Keratinocyte (primary cell): ENCODE measurements at regions not wholly inside any gene's neighbourhood (a gene's known extent, or its start where the extent isn't known, plus 50 kb on each side); places are given as distances from the start of the nearest gene placed in this dataset.

Experiments
- DNase-seq: peaks from one replicate; pipeline ENCODE4 v3.0.0-alpha.2; 2011; ENCODE audit warnings: low read depth, missing footprints, low spot score
- FAIRE-seq: peaks from 2 replicates; lab custom pipeline; 2011; peaks lifted over from hg19 to GRCh38; lab: Jason Lieb, UNC
- H2AFZ ChIP-seq: 2 replicates; pipeline ENCODE4 v1.6.0; 2012; ENCODE audit warnings: low read length, control low read depth, inconsistent platforms; ENCODE audit not compliant: control insufficient read depth
- H3K27ac ChIP-seq: 2 replicates; pipeline ENCODE4 v1.5.1; 2011; ENCODE audit warnings: low read length; ENCODE audit not compliant: control insufficient read depth, insufficient read depth
- H3K27me3 ChIP-seq: 3 replicates; pipeline ENCODE4 v1.6.0; 2011; ENCODE audit warnings: low read length; ENCODE audit not compliant: control insufficient read depth, insufficient read depth; ENCODE audit errors: extremely low read depth
- H3K36me3 ChIP-seq, 2 experiments: 2 replicates in 1 of 2; 3 replicates in 1 of 2; pipeline ENCODE4 v1.5.1; 2011; ENCODE audit warnings: low read length in 2 of 2, mild to moderate bottlenecking in 1 of 2; ENCODE audit not compliant: control insufficient read depth in 2 of 2, insufficient read depth in 2 of 2; ENCODE audit errors: extremely low read depth in 1 of 2
- H3K4me1 ChIP-seq: 3 replicates; pipeline ENCODE4 v1.5.1; 2011; ENCODE audit warnings: low read length; ENCODE audit not compliant: control insufficient read depth, insufficient read depth; ENCODE audit errors: extremely low read depth
- H3K4me2 ChIP-seq: 3 replicates; pipeline ENCODE4 v1.6.0; 2011; ENCODE audit warnings: low read depth, low read length; ENCODE audit not compliant: control insufficient read depth, insufficient read depth; ENCODE audit errors: extremely low read depth
- H3K4me3 ChIP-seq, 3 experiments: fragments of 200-600 bp in 1 of 3; sonication (generic) in 1 of 3; 2 replicates in 2 of 3; 3 replicates in 1 of 3; pipeline ENCODE4 v1.5.1; 2011 to 2016; ENCODE audit warnings: low read length in 3 of 3, mild to moderate bottlenecking in 3 of 3, control low read depth in 2 of 3, inconsistent platforms in 1 of 3, low read depth in 1 of 3, mixed read lengths in 1 of 3, mixed run types in 1 of 3, moderate library complexity in 1 of 3; ENCODE audit not compliant: control insufficient read depth in 2 of 3, insufficient read depth in 2 of 3; ENCODE audit errors: extremely low read depth in 1 of 3
- H3K79me2 ChIP-seq: 2 replicates; pipeline ENCODE4 v1.6.0; 2012; ENCODE audit warnings: low read length; ENCODE audit not compliant: control insufficient read depth, insufficient read depth
- H3K9ac ChIP-seq: 3 replicates; pipeline ENCODE4 v1.6.0; 2011; ENCODE audit warnings: low read length; ENCODE audit not compliant: control insufficient read depth, insufficient read depth; ENCODE audit errors: extremely low read depth
- H3K9me1 ChIP-seq: 3 replicates; pipeline ENCODE4 v1.6.0; 2011; ENCODE audit warnings: low read length; ENCODE audit not compliant: control insufficient read depth, insufficient read depth; ENCODE audit errors: extremely low read depth
- H3K9me3 ChIP-seq: 2 replicates; pipeline ENCODE4 v1.5.1; 2012; ENCODE audit warnings: low read depth, low read length; ENCODE audit not compliant: control insufficient read depth
- H4K20me1 ChIP-seq: 3 replicates; pipeline ENCODE4 v1.6.0; 2011; ENCODE audit warnings: low read length; ENCODE audit not compliant: control insufficient read depth, insufficient read depth; ENCODE audit errors: extremely low read depth
- CTCF ChIP-seq, 3 experiments: IDR thresholded peaks in 1 of 3; conservative IDR thresholded peaks in 1 of 3; optimal IDR thresholded peaks in 1 of 3; 2 replicates in 2 of 3; 3 replicates in 1 of 3; pipeline versions ENCODE3 to v1.5.1; 2011; ENCODE audit warnings: low read length in 3 of 3, mild to moderate bottlenecking in 3 of 3, moderate library complexity in 2 of 3, control low read depth in 1 of 3, inconsistent platforms in 1 of 3; ENCODE audit not compliant: insufficient read depth in 2 of 3; ENCODE audit errors: extremely low read depth in 1 of 3
- EZH2 ChIP-seq: IDR thresholded peaks from one replicate; pipeline ENCODE4 v1.6.1; 2012; ENCODE audit warnings: inconsistent platforms, mild to moderate bottlenecking, low read length, moderate library complexity
- dilution Hi-C: fragments of 300-500 bp; cut with MboI; formaldehyde crosslinking; loops from one replicate; pipeline ENCODE4 v1.7.0; 2020; ENCODE audit warnings: low sequenced_read_pairs; ENCODE audit not compliant: extremely low pct_ligation_motif_present

GRCh38 chr2:2574401-2575180, 243.5 kb upstream of the MYT1L start:
- Histone ChIP-seq H3K9ac (no peak overlapping the region), H3K79me2 (no peaks in the 10 kb centered on the region), H3K27ac (no peak overlapping the region), H4K20me1 (no peaks in the 10 kb centered on the region), H3K27me3 (no peaks in the 10 kb centered on the region), H2AFZ (no peak overlapping the region), H3K9me1 (no peaks in the 10 kb centered on the region), H3K4me2 (no peak overlapping the region), H3K36me3 (no peaks in the 10 kb centered on the region), H3K4me3 (no peak overlapping the region), H3K4me1 (no peaks in the 10 kb centered on the region), H3K9me3 (peaks cover 18% of the 10 kb centered on the region)
- DNase-seq: no peak
- no peak for TF ChIP-seq EZH2
- no peak for TF ChIP-seq CTCF (optimal IDR thresholded peaks at IDR 0.05 in 1 of 3, IDR thresholded peaks at IDR 0.05 in 1 of 3, conservative IDR thresholded peaks at IDR 0.05 in 1 of 3; ENCODE audit: extremely low read depth in 1 of 3, insufficient read depth in 2 of 3, low read length in 3 of 3)
- dilution Hi-C loops: no loop called here
- FAIRE-seq: no peak

- TF ChIP-seq EZH2 (no peak), CTCF (optimal IDR thresholded peaks at IDR 0.05 in 1 of 3, IDR thresholded peaks at IDR 0.05 in 1 of 3, conservative IDR thresholded peaks at IDR 0.05 in 1 of 3; ENCODE audit: extremely low read depth in 1 of 3, insufficient read depth in 2 of 3, low read length in 3 of 3) (no peak)
- Histone ChIP-seq H3K9me1 (no peaks in the 10 kb centered on the region), H3K27me3 (no peaks in the 10 kb centered on the region), H3K9me3 (peaks cover 18% of the 10 kb centered on the region), H2AFZ (no peak overlapping the region), H3K4me1 (no peaks in the 10 kb centered on the region), H4K20me1 (no peaks in the 10 kb centered on the region), H3K4me3 (no peak overlapping the region), H3K9ac (no peak overlapping the region), H3K36me3 (no peaks in the 10 kb centered on the region), H3K27ac (no peak overlapping the region), H3K79me2 (no peaks in the 10 kb centered on the region), H3K4me2 (no peak overlapping the region)
- DNase-seq (no peak), FAIRE-seq (no peak)
- dilution Hi-C loops: no loop called here
Measured at GRCh38 chr2:2573658-2574293, 242.7 kb upstream of the MYT1L start.
